ENCODE measurements at regions not wholly inside any gene's neighbourhood (a gene's known extent, or its start where the extent isn't known, plus 50 kb on each side); places are given as distances from the start of the nearest gene placed in this dataset.
A peak's percentile ranks its signal among the peaks of the same experiment; 100 is the strongest.

GRCh38 chrX:98362630-98363029 is 1478.9 kb downstream of the RPA4 start:
- Histone ChIP-seq H3K4me2 (ENCODE audit: insufficient read depth in 1 of 2, low read depth in 2 of 2, low read length in 2 of 2) (peak overlapping the region in 1 of 2 experiments; percentile 24; a peak in 1 of 4 replicates), H4K91ac (replicated peaks; ENCODE audit: insufficient read length, low read length) (no peak overlapping the region), H3K9me3 (ENCODE audit: insufficient read depth in 2 of 2, low read depth in 1 of 2, low read length in 1 of 2) (no peaks in the 10 kb centered on the region), H3K18ac (ENCODE audit: extremely low read depth, low read length) (no peak overlapping the region), H2BK20ac (ENCODE audit: low read length) (no peak overlapping the region), H2BK12ac (ENCODE audit: low read depth, low read length) (no peak overlapping the region), H2BK15ac (ENCODE audit: low read length) (no peak overlapping the region), H2AK5ac (ENCODE audit: low read depth, low read length) (no peak overlapping the region), H2BK5ac (ENCODE audit: low read depth, low read length) (no peak overlapping the region), H4K20me1 (replicated peaks in 1 of 2; ENCODE audit: control insufficient read depth in 1 of 2, insufficient read depth in 2 of 2, low read length in 2 of 2) (no peaks in the 10 kb centered on the region), H3K9ac (replicated peaks in 1 of 4; ENCODE audit: extremely low read depth in 1 of 4, low read depth in 3 of 4, low read length in 3 of 4) (no peak overlapping the region), H3K27ac (ENCODE audit: low read depth, low read length) (no peak overlapping the region), H2BK120ac (replicated peaks; ENCODE audit: low read depth, low read length) (no peak overlapping the region), H3K79me2 (ENCODE audit: control insufficient read depth in 1 of 2, insufficient read depth in 2 of 2, low read length in 2 of 2) (no peaks in the 10 kb centered on the region), H3K4me1 (replicated peaks in 1 of 4; ENCODE audit: control insufficient read depth in 3 of 4, insufficient read depth in 4 of 4, low read length in 3 of 4) (no peaks in the 10 kb centered on the region), H3K79me1 (ENCODE audit: low read depth, low read length) (no peaks in the 10 kb centered on the region), H3K27me3 (replicated peaks in 1 of 4; ENCODE audit: control insufficient read depth in 3 of 4, extremely low read depth in 1 of 4, insufficient read depth in 3 of 4, low read length in 3 of 4) (no peaks in the 10 kb centered on the region), H3K4me3 (ENCODE audit: extremely low read depth in 1 of 4, insufficient read depth in 2 of 4, low read depth in 3 of 4, low read length in 4 of 4) (no peak overlapping the region), H3K56ac (replicated peaks; ENCODE audit: insufficient read length, low read depth, low read length) (no peak overlapping the region), H3K23ac (ENCODE audit: insufficient read length) (no peak overlapping the region), H4K8ac (ENCODE audit: extremely low read depth, insufficient read depth, low read length) (no peak overlapping the region), H3K36me3 (ENCODE audit: control insufficient read depth in 2 of 4, insufficient read depth in 4 of 4, low read length in 3 of 4) (no peaks in the 10 kb centered on the region), H2AFZ (ENCODE audit: low read length) (no peak overlapping the region), H3K4ac (replicated peaks; ENCODE audit: insufficient read length, low read depth, low read length) (no peak overlapping the region), H3K14ac (ENCODE audit: insufficient read length) (no peak overlapping the region), H4K5ac (ENCODE audit: insufficient read length, low read depth, low read length) (no peak overlapping the region), H3K23me2 (ENCODE audit: low read depth, low read length) (no peaks in the 10 kb centered on the region)
- ChIA-PET CTCF (ENCODE audit: partially characterized antibody) (no interaction called here), POLR2A (ENCODE audit: partially characterized antibody) (no interaction called here)
- FAIRE-seq, result peak; percentile 76
- DNase-seq (ENCODE audit: low read depth in 1 of 2, low spot score in 2 of 2), result no peak
- TF ChIP-seq SP2 (IDR thresholded peaks at IDR 0.05; ENCODE audit: low read length) (no peak), POU5F1 (IDR thresholded peaks at IDR 0.05; ENCODE audit: low read depth, low read length) (no peak), EGR1 (IDR thresholded peaks at IDR 0.05; ENCODE audit: borderline replicate concordance, low read depth, low read length) (no peak), TAF1 (IDR thresholded peaks at IDR 0.05; ENCODE audit: low read depth, low read length) (no peak), SIX5 (IDR thresholded peaks at IDR 0.05; ENCODE audit: low read depth, low read length) (no peak), ASH2L (IDR thresholded peaks at IDR 0.05; ENCODE audit: low read length) (no peak), GABPA (IDR thresholded peaks at IDR 0.05; ENCODE audit: borderline replicate concordance, insufficient read depth, low read length) (no peak), ZNF274 (IDR thresholded peaks at IDR 0.05; ENCODE audit: borderline replicate concordance, extremely low read depth, low read length) (no peak), POLR2AphosphoS5 (IDR thresholded peaks at IDR 0.05; ENCODE audit: low read depth, low read length) (no peak), SP1 (IDR thresholded peaks at IDR 0.05; ENCODE audit: low read depth, low read length) (no peak), RAD21 (IDR thresholded peaks at IDR 0.05 in 1 of 2, conservative IDR thresholded peaks at IDR 0.05 in 1 of 2; ENCODE audit: low read depth in 2 of 2, low read length in 2 of 2) (no peak), SAP30 (IDR thresholded peaks at IDR 0.05; ENCODE audit: insufficient read depth, insufficient replicate concordance, low read length) (no peak)
